HCT116 (cell line): ENCODE measurements at regions not wholly inside any gene's neighbourhood (a gene's known extent, or its start where the extent isn't known, plus 50 kb on each side); places are given as distances from the start of the nearest gene placed in this dataset.

ENCODE experiments used
- CTCF ChIP-seq, 3 experiments: fragments of 200-600 bp in 1 of 3; sonication (generic) in 1 of 3; IDR thresholded peaks in 2 of 3; conservative IDR thresholded peaks in 1 of 3; 2 replicates each; pipeline ENCODE4 v1.5.1; 2012 to 2017; ENCODE audit warnings: low read depth in 2 of 3, low read length in 2 of 3, antibody characterized with exemption in 1 of 3, borderline replicate concordance in 1 of 3, control low read depth in 1 of 3, mild to moderate bottlenecking in 1 of 3, mixed read lengths in 1 of 3, mixed run types in 1 of 3, moderate library complexity in 1 of 3; ENCODE audit not compliant: insufficient read depth in 1 of 3
- MAX ChIP-seq: IDR thresholded peaks from 2 replicates; pipeline ENCODE4 v1.6.1; 2012
- POLR2A ChIP-seq: IDR thresholded peaks from 2 replicates; pipeline ENCODE4 v1.7.0; 2011; ENCODE audit warnings: borderline replicate concordance; ENCODE audit not compliant: insufficient read depth, insufficient read length; ENCODE audit errors: extremely low read depth
- POLR2AphosphoS5 ChIP-seq: IDR thresholded peaks from 2 replicates; pipeline ENCODE4 v1.6.1; 2011; ENCODE audit warnings: mild to moderate bottlenecking, low read depth, low read length, moderate library complexity
- RAD21 ChIP-seq: IDR thresholded peaks from 2 replicates; pipeline ENCODE4 v1.6.1; 2012; ENCODE audit warnings: low read depth, mild to moderate bottlenecking
- SIN3A ChIP-seq: IDR thresholded peaks from 2 replicates; pipeline ENCODE4 v1.6.1; 2012; ENCODE audit warnings: low read depth
- SP1 ChIP-seq: IDR thresholded peaks from 2 replicates; pipeline ENCODE4 v1.6.1; 2012; ENCODE audit warnings: low read depth
- SRF ChIP-seq: IDR thresholded peaks from 2 replicates; pipeline ENCODE4 v1.6.1; 2012; ENCODE audit warnings: low read depth
- ZFX ChIP-seq: fragments of 450-650 bp; IDR thresholded peaks from 2 replicates; pipeline ENCODE4 v1.6.1; 2017

- no peak for TF ChIP-seq MAX
- TF ChIP-seq CTCF (IDR thresholded peaks at IDR 0.05 in 2 of 3, conservative IDR thresholded peaks at IDR 0.05 in 1 of 3; ENCODE audit: borderline replicate concordance in 1 of 3, insufficient read depth in 1 of 3, low read depth in 2 of 3, low read length in 2 of 3) = no peak
- no peak for TF ChIP-seq POLR2AphosphoS5
- TF ChIP-seq SP1 = no peak
- no peak for TF ChIP-seq ZFX
- no peak for TF ChIP-seq RAD21
- TF ChIP-seq SIN3A = no peak
- no peak for TF ChIP-seq POLR2A
- TF ChIP-seq SRF = no peak
Measured at GRCh38 chr17:63370696-63371095, 75.4 kb downstream of the CYB561 start.
